ENCODE measurements at regions not wholly inside any gene's neighbourhood (a gene's known extent, or its start where the extent isn't known, plus 50 kb on each side); places are given as distances from the start of the nearest gene placed in this dataset.
"Not testable (repeated sequence)": the region's sequence is repeated elsewhere in the genome, so short reads cannot be mapped to it uniquely, and the experiment has no call there.

GRCh38 chr1:116185161-116185701 lies 74.0 kb downstream of the MAB21L3 start:
- no peak for DNase-seq

GRCh38 chr1:116189481-116189880 lies 78.3 kb downstream of the MAB21L3 start:
- DNase-seq = no peak

- DNase-seq = no peak
Measured at GRCh38 chr1:116191294-116191693, 80.1 kb downstream of the MAB21L3 start.

- DNase-seq = no peak
Measured at GRCh38 chr1:116193768-116194167, 82.6 kb downstream of the MAB21L3 start.

GRCh38 chr1:116194568-116194967 lies 83.4 kb downstream of the MAB21L3 start:
- no peak for DNase-seq

GRCh38 chr1:116195077-116195868 lies 84.1 kb downstream of the MAB21L3 start:
- DNase-seq = no peak

- not testable (repeated sequence) for DNase-seq
Measured at GRCh38 chr1:116200343-116200742, 89.1 kb downstream of the MAB21L3 start.

GRCh38 chr1:116201911-116202310 lies 90.7 kb downstream of the MAB21L3 start:
- no peak for DNase-seq

- no peak for DNase-seq
Measured at GRCh38 chr1:116203181-116203723, 92.1 kb downstream of the MAB21L3 start.

GRCh38 chr1:116203920-116204319 lies 92.7 kb downstream of the MAB21L3 start:
- DNase-seq = no peak

- no peak for DNase-seq
Measured at GRCh38 chr1:116205941-116206679, 94.9 kb downstream of the MAB21L3 start.

GRCh38 chr1:116207126-116207735 lies 96.0 kb downstream of the MAB21L3 start:
- DNase-seq = no peak

- no peak for DNase-seq
Measured at GRCh38 chr1:116208136-116208535, 96.9 kb downstream of the MAB21L3 start.

GRCh38 chr1:116211294-116211693 lies 100.1 kb downstream of the MAB21L3 start:
- no peak for DNase-seq

- no peak for DNase-seq
Measured at GRCh38 chr1:116218922-116219321, 107.7 kb downstream of the MAB21L3 start.

GRCh38 chr1:116219651-116220434 lies 108.6 kb downstream of the MAB21L3 start:
- no peak for DNase-seq

- DNase-seq = no peak
Measured at GRCh38 chr1:116224111-116224510, 112.9 kb downstream of the MAB21L3 start.

- DNase-seq = no peak
Measured at GRCh38 chr1:116224561-116224960, 113.4 kb downstream of the MAB21L3 start.

GRCh38 chr1:116226017-116226416 lies 114.8 kb downstream of the MAB21L3 start:
- DNase-seq = no peak

GRCh38 chr1:116228511-116228910 lies 117.3 kb downstream of the MAB21L3 start:
- peak; percentile 6 for DNase-seq

- DNase-seq = no peak
Measured at GRCh38 chr1:116230712-116231111, 119.5 kb downstream of the MAB21L3 start.

GRCh38 chr1:116231752-116232151 lies 120.6 kb downstream of the MAB21L3 start:
- DNase-seq = no peak

Measured in GDM1 (cell line).